ENCODE measurements at regions not wholly inside any gene's neighbourhood (a gene's known extent, or its start where the extent isn't known, plus 50 kb on each side); places are given as distances from the start of the nearest gene placed in this dataset.

GRCh38 chr20:19090332-19090731, 122.1 kb upstream of the SLC24A3 start:
- no peak overlapping the region for H3K4me3 ChIP-seq
- no peaks in the 10 kb centered on the region for H3K9me3 ChIP-seq (ENCODE audit: low read depth)
- H3K9ac ChIP-seq: no peak overlapping the region
- no peak overlapping the region for H2AFZ ChIP-seq (replicated peaks)
- no peaks in the 10 kb centered on the region for H4K20me1 ChIP-seq (ENCODE audit: low read depth)
- no peak overlapping the region for H3K27ac Mint-ChIP-seq
- H3K27ac ChIP-seq: no peak overlapping the region
- no peak for TF ChIP-seq EZH2phosphoT487 (IDR thresholded peaks at IDR 0.05)
- TF ChIP-seq EZH2 (IDR thresholded peaks at IDR 0.05): no peak
- no peak for TF ChIP-seq CTCF (IDR thresholded peaks at IDR 0.05)
- H3K9me3 Mint-ChIP-seq: peaks cover 4% of the 10 kb centered on the region
- H3K4me2 ChIP-seq: no peak overlapping the region
- H3K4me3 Mint-ChIP-seq: no peak overlapping the region
- H3K27me3 Mint-ChIP-seq (ENCODE audit: insufficient read depth, low read depth): peaks cover 4% of the 10 kb centered on the region
- no peaks in the 10 kb centered on the region for H3K4me1 ChIP-seq
- H3K36me3 Mint-ChIP-seq: no peaks in the 10 kb centered on the region
- H3K79me2 ChIP-seq (ENCODE audit: low read depth): no peaks in the 10 kb centered on the region
- no peaks in the 10 kb centered on the region for H3K27me3 ChIP-seq
- no peak for DNase-seq (ENCODE audit: low spot score)
- no peaks in the 10 kb centered on the region for H3F3A ChIP-seq (ENCODE audit: low read depth)
- no peaks in the 10 kb centered on the region for H3K36me3 ChIP-seq
- no peaks in the 10 kb centered on the region for H3K4me1 Mint-ChIP-seq

DNA sequence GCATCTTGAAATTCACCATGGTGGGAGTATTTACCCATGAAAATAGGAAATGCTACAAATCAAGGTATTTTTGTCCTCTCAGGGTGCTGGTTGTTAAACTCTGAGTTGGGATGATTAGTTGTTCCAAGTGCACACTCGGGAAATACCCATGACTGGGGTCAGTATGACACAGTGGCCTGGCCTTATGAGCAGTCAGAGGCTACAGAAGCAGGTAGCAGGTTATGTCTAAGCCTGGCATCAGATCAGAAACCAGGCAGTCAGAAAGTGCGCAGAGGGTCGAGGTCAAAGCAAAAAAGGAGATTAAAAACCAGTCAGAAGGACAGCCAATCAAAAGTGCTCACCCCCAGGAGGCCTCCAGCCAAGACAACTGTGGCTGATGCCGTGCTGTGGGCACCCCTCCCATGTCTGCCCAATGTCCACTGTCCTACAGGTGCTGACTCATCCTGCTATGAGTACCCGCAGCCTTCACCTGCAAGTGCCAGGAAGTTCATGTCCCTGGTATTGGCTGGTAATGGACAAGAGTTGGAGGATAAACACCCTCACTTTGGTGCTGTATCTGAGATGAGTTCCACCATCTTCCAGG, 117.4 kb upstream of the SLC24A3 start:
- H3K27me3 Mint-ChIP-seq (ENCODE audit: insufficient read depth, low read depth): no peaks in the 10 kb centered on the region
- no peak overlapping the region for H3K9ac ChIP-seq
- H3K4me1 Mint-ChIP-seq: no peaks in the 10 kb centered on the region
- no peak for DNase-seq (ENCODE audit: low spot score)
- no peaks in the 10 kb centered on the region for H3F3A ChIP-seq (ENCODE audit: low read depth)
- H3K9me3 Mint-ChIP-seq: peaks cover 4% of the 10 kb centered on the region
- no peak overlapping the region for H3K4me3 Mint-ChIP-seq
- no peaks in the 10 kb centered on the region for H3K36me3 Mint-ChIP-seq
- H3K36me3 ChIP-seq: no peaks in the 10 kb centered on the region
- no peak overlapping the region for H3K4me2 ChIP-seq
- H4K20me1 ChIP-seq (ENCODE audit: low read depth): no peaks in the 10 kb centered on the region
- H3K27me3 ChIP-seq: no peaks in the 10 kb centered on the region
- H3K27ac Mint-ChIP-seq: no peak overlapping the region
- peaks cover 3% of the 10 kb centered on the region for H3K4me1 ChIP-seq
- H3K79me2 ChIP-seq (ENCODE audit: low read depth): no peaks in the 10 kb centered on the region
- H3K27ac ChIP-seq: no peak overlapping the region
- no peaks in the 10 kb centered on the region for H3K9me3 ChIP-seq (ENCODE audit: low read depth)
- no peak overlapping the region for H2AFZ ChIP-seq (replicated peaks)
- TF ChIP-seq EZH2phosphoT487 (IDR thresholded peaks at IDR 0.05) (no peak), EZH2 (IDR thresholded peaks at IDR 0.05) (no peak), CTCF (IDR thresholded peaks at IDR 0.05) (no peak)
- no peak overlapping the region for H3K4me3 ChIP-seq

GRCh38 chr20:19095762-19096161, 116.7 kb upstream of the SLC24A3 start:
- H3K36me3 ChIP-seq: no peaks in the 10 kb centered on the region
- Mint-ChIP-seq H3K4me3 (no peak overlapping the region), H3K4me1 (no peaks in the 10 kb centered on the region), H3K36me3 (no peaks in the 10 kb centered on the region), H3K9me3 (peaks cover 2% of the 10 kb centered on the region), H3K27me3 (ENCODE audit: insufficient read depth, low read depth) (no peaks in the 10 kb centered on the region), H3K27ac (no peak overlapping the region)
- no peaks in the 10 kb centered on the region for H4K20me1 ChIP-seq (ENCODE audit: low read depth)
- H3K27me3 ChIP-seq: no peaks in the 10 kb centered on the region
- no peak overlapping the region for H2AFZ ChIP-seq (replicated peaks)
- no peaks in the 10 kb centered on the region for H3F3A ChIP-seq (ENCODE audit: low read depth)
- no peak overlapping the region for H3K27ac ChIP-seq
- TF ChIP-seq EZH2phosphoT487 (IDR thresholded peaks at IDR 0.05): no peak
- no peak for TF ChIP-seq EZH2 (IDR thresholded peaks at IDR 0.05)
- no peak for TF ChIP-seq CTCF (IDR thresholded peaks at IDR 0.05)
- H3K4me1 ChIP-seq: peaks cover 3% of the 10 kb centered on the region
- no peak overlapping the region for H3K4me2 ChIP-seq
- no peaks in the 10 kb centered on the region for H3K79me2 ChIP-seq (ENCODE audit: low read depth)
- H3K4me3 ChIP-seq: no peak overlapping the region
- peak; percentile 38 for DNase-seq (ENCODE audit: low spot score)
- no peaks in the 10 kb centered on the region for H3K9me3 ChIP-seq (ENCODE audit: low read depth)
- no peak overlapping the region for H3K9ac ChIP-seq
